ENCODE measurements at regions not wholly inside any gene's neighbourhood (a gene's known extent, or its start where the extent isn't known, plus 50 kb on each side); places are given as distances from the start of the nearest gene placed in this dataset.

DNA sequence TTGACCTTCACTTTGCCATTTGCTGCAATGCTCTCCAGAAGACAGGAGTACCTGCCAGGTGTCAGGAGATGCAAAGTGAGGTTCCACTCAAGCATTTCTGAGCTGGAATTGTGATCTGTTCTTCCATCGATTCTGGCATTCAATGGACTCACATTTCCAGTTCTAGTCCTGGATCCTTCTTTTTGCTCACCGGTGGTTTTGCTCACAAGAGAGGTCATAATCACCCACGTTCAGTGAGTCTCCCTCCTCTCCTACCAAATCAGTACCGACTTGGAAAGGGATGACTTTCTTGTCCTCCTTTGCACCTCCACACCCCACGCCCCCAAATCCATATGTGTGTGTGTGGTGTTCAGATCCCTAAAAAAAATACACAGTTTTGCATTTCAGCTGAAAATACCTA is 206.7 kb upstream of the IGF1R start:
- no peak overlapping the region for H3K27ac ChIP-seq
- DNase-seq, result no peak
- WGBS, 2 donors (ENCODE audit: low coverage in 1 of 2), result 69 to 87% methylated on average over 5 of the region's 5 CpGs
- TF ChIP-seq EP300 (IDR thresholded peaks at IDR 0.05; ENCODE audit: low read depth) (no peak), POLR2A (IDR thresholded peaks at IDR 0.05) (no peak), POLR2AphosphoS5 (IDR thresholded peaks at IDR 0.05) (no peak)
- TF ChIP-seq, protein P1, sequence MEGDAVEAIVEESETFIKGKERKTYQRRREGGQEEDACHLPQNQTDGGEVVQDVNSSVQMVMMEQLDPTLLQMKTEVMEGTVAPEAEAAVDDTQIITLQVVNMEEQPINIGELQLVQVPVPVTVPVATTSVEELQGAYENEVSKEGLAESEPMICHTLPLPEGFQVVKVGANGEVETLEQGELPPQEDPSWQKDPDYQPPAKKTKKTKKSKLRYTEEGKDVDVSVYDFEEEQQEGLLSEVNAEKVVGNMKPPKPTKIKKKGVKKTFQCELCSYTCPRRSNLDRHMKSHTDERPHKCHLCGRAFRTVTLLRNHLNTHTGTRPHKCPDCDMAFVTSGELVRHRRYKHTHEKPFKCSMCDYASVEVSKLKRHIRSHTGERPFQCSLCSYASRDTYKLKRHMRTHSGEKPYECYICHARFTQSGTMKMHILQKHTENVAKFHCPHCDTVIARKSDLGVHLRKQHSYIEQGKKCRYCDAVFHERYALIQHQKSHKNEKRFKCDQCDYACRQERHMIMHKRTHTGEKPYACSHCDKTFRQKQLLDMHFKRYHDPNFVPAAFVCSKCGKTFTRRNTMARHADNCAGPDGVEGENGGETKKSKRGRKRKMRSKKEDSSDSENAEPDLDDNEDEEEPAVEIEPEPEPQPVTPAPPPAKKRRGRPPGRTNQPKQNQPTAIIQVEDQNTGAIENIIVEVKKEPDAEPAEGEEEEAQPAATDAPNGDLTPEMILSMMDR (IDR thresholded peaks at IDR 0.05), result no peak
- no peaks in the 10 kb centered on the region for H3K4me1 ChIP-seq
- H3K27me3 ChIP-seq, result no peaks in the 10 kb centered on the region
- in situ Hi-C loops (cut with MboI; ENCODE audit: low pct_ligation_motif_present in 1 of 4, low pct_unique_long_range_greater_than_20kb in 1 of 4, low sequenced_read_pairs in 3 of 4) (loop anchor here in 1 of 4 donors (25.0 kb wide), 1 partner anchor 621 kb away; no protein-coding TSS in a partner anchor), intact Hi-C loops (cut with DNase I; ENCODE audit: low total_unique reads) (loop anchor here (10.0 kb wide), 1 partner anchor 633 kb away; no protein-coding TSS in a partner anchor)
- H3K9me3 ChIP-seq, result no peaks in the 10 kb centered on the region
- no peaks in the 10 kb centered on the region for H3K36me3 ChIP-seq
- H3K4me3 ChIP-seq, result no peak overlapping the region

DNA sequence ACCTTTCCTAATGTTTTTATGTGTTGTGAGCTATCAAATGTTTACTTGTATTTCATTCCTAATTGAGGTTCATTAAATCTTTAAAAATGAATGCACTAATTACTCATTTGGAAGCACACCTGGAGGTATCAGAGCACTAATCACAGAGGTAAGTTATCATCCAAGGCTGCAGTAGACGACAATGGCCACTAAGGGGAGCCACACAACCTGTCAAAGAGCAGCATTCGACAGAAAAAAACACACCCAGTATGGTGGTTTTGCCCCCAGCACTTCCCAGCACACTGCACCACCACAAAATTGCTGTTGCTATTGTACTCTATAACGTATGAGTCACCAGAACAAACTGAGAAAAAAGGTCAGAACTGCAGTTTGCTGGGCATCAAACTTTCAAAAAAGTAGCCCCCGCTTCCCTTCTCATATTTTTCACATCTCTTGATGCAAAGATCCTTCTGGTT is 205.9 kb upstream of the IGF1R start:
- Histone ChIP-seq H3K27me3 (no peaks in the 10 kb centered on the region), H3K27ac (no peak overlapping the region), H3K9me3 (no peaks in the 10 kb centered on the region), H3K4me3 (no peak overlapping the region), H3K4me1 (no peaks in the 10 kb centered on the region), H3K36me3 (no peaks in the 10 kb centered on the region)
- in situ Hi-C loops (cut with MboI; ENCODE audit: low pct_ligation_motif_present in 1 of 4, low pct_unique_long_range_greater_than_20kb in 1 of 4, low sequenced_read_pairs in 3 of 4), result loop anchor here in 1 of 4 donors (25.0 kb wide), 1 partner anchor 620 kb away; no protein-coding TSS in a partner anchor
- peak; percentile 45 for DNase-seq
- intact Hi-C loops (cut with DNase I; ENCODE audit: low total_unique reads), result loop anchor here (10.0 kb wide), 1 partner anchor 632 kb away; no protein-coding TSS in a partner anchor
- TF ChIP-seq, protein P1 (IDR thresholded peaks at IDR 0.05), result peak; percentile 68 to 81 (median 76)
- no peak for TF ChIP-seq POLR2A (IDR thresholded peaks at IDR 0.05)
- 22 to 23% methylated on average over 4 of the region's 4 CpGs for WGBS, 2 donors (ENCODE audit: low coverage in 1 of 2)

DNA sequence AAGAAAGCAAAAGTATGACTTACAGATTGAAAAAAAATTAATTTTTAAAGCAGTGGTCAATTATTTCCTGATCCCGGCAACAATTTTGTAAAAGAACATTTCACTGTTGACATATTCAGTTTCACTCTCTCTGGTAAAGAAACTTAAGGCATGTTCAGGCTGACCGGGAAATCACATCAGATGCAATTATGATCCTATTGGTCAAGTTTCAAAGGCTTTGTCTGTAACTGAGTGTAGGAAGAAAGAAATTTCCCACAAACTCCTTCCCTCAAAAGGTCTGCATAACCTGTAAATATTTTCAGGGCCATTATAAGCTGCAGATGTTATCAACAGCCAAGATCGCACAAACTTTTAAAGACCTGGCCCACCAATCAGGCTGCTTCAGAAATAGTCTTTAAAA is 205.4 kb upstream of the IGF1R start:
- no peaks in the 10 kb centered on the region for H3K4me1 ChIP-seq
- no peaks in the 10 kb centered on the region for H3K27me3 ChIP-seq
- no peaks in the 10 kb centered on the region for H3K36me3 ChIP-seq
- 51 to 56% methylated on average over 1 to 3 of the region's 3 CpGs for WGBS, 2 donors (ENCODE audit: low coverage in 1 of 2)
- H3K9me3 ChIP-seq, result no peaks in the 10 kb centered on the region
- H3K4me3 ChIP-seq, result no peak overlapping the region
- intact Hi-C loops (cut with DNase I; ENCODE audit: low total_unique reads), result loop anchor here (10.0 kb wide), 1 partner anchor 632 kb away; no protein-coding TSS in a partner anchor
- in situ Hi-C loops (cut with MboI; ENCODE audit: low pct_ligation_motif_present in 1 of 4, low pct_unique_long_range_greater_than_20kb in 1 of 4, low sequenced_read_pairs in 3 of 4), result loop anchor here in 1 of 4 donors (25.0 kb wide), 1 partner anchor 619 kb away; no protein-coding TSS in a partner anchor
- DNase-seq, result no peak
- H3K27ac ChIP-seq, result no peak overlapping the region
- TF ChIP-seq, protein P1 (IDR thresholded peaks at IDR 0.05), result no peak
- TF ChIP-seq POLR2A (IDR thresholded peaks at IDR 0.05), result no peak
- TF ChIP-seq POLR2AphosphoS5 (IDR thresholded peaks at IDR 0.05), result no peak
- no peak for TF ChIP-seq EP300 (IDR thresholded peaks at IDR 0.05; ENCODE audit: low read depth)

DNA sequence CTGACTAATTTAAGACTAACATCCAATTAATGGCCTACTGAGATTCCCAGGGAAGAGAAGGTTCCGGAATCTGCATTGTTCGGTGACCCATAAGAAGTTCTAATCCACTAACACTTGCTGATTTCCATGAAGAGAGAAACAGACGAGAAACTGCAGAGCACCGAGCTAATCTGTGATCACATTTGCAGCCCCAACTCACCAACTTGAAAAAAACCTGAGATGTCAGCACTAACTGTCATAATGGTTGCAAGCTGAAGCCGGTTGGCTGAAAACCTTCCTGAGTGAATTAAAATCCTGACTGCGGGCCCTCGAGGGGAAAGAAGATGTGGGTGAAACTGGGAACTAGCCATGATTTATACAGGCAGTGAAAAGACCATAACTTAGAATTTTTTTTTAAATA is 204.8 kb upstream of the IGF1R start:
- Histone ChIP-seq H3K27ac (no peak overlapping the region), H3K4me3 (no peak overlapping the region), H3K4me1 (no peaks in the 10 kb centered on the region), H3K36me3 (no peaks in the 10 kb centered on the region), H3K9me3 (no peaks in the 10 kb centered on the region), H3K27me3 (no peaks in the 10 kb centered on the region)
- intact Hi-C loops (cut with DNase I; ENCODE audit: low total_unique reads), result loop anchor here (10.0 kb wide), 1 partner anchor 631 kb away; no protein-coding TSS in a partner anchor
- TF ChIP-seq POLR2AphosphoS5 (IDR thresholded peaks at IDR 0.05), result no peak
- TF ChIP-seq, protein P1 (IDR thresholded peaks at IDR 0.05), result no peak
- TF ChIP-seq POLR2A (IDR thresholded peaks at IDR 0.05), result no peak
- no peak for TF ChIP-seq EP300 (IDR thresholded peaks at IDR 0.05; ENCODE audit: low read depth)
- WGBS, 2 donors (ENCODE audit: low coverage in 1 of 2), result 72 to 74% methylated on average over 4 to 7 of the region's 7 CpGs
- no peak for DNase-seq
- in situ Hi-C loops (cut with MboI; ENCODE audit: low pct_ligation_motif_present in 1 of 4, low pct_unique_long_range_greater_than_20kb in 1 of 4, low sequenced_read_pairs in 3 of 4), result loop anchor here in 1 of 4 donors (25.0 kb wide), 1 partner anchor 619 kb away; no protein-coding TSS in a partner anchor
